IMR-90 (cell line): ENCODE measurements at regions not wholly inside any gene's neighbourhood (a gene's known extent, or its start where the extent isn't known, plus 50 kb on each side); places are given as distances from the start of the nearest gene placed in this dataset.
A peak's percentile ranks its signal among the peaks of the same experiment; 100 is the strongest.

Experiments used
- ATAC-seq: fragments of 200-7000 bp; cut with Tn5 transposase; 2 replicates; pipeline ENCODE4 v1.9.1; 2020; ENCODE audit warnings: low read depth, mild to moderate bottlenecking, moderate library complexity
- BruUV-seq: library from RNA; stranded (reverse); fragments of 400-500 nt; replicated peaks from 2 replicates; lab custom pipeline; 2021; lab: Mats Ljungman, UMichigan
- CTCF ChIA-PET: fragments of 300-600 bp; formaldehyde crosslinking; extraction: SDS; loops from one replicate; lab custom pipeline; 2021; ENCODE audit warnings: antibody characterized with exemption; lab: Yijun Ruan, JAX
- POLR2A ChIA-PET: fragments of 300-600 bp; sonication (Branson Sonifier 250); formaldehyde crosslinking; loops from one replicate; lab custom pipeline; 2022; ENCODE audit warnings: antibody characterized with exemption; ENCODE audit not compliant: unreplicated experiment; lab: Charles Lee
- DNase-seq: peaks from one replicate; pipeline ENCODE4 v3.0.0; 2013
- H2AFZ ChIP-seq: replicated peaks from 2 replicates; pipeline ENCODE3; 2013; ENCODE audit warnings: low read length, mild to moderate bottlenecking; ENCODE audit not compliant: poor library complexity
- H2AK5ac ChIP-seq: 2 replicates; pipeline ENCODE4 v1.6.1; 2013; ENCODE audit warnings: low read depth, low read length, inconsistent platforms
- H2AK9ac ChIP-seq: replicated peaks from 2 replicates; pipeline ENCODE3; 2013; ENCODE audit warnings: mild to moderate bottlenecking, low read depth, low read length, moderate library complexity; ENCODE audit not compliant: poor library complexity
- H2BK120ac ChIP-seq: 2 replicates; pipeline ENCODE4 v1.6.1; 2013; ENCODE audit warnings: low read depth, low read length, inconsistent platforms
- H2BK15ac ChIP-seq: 3 replicates; pipeline ENCODE4 v1.6.1; 2013; ENCODE audit warnings: low read depth, low read length, inconsistent platforms
- H2BK20ac ChIP-seq: 2 replicates; pipeline ENCODE4 v1.6.1; 2013; ENCODE audit warnings: low read depth, mild to moderate bottlenecking, inconsistent platforms, low read length, moderate library complexity
- H2BK5ac ChIP-seq: 2 replicates; pipeline ENCODE4 v1.6.1; 2013; ENCODE audit warnings: mild to moderate bottlenecking, low read depth, low read length, inconsistent platforms; ENCODE audit not compliant: poor library complexity, severe bottlenecking
- H3K14ac ChIP-seq: replicated peaks from 2 replicates; pipeline ENCODE4 v1.6.1; 2013; ENCODE audit warnings: low read depth, low read length, inconsistent platforms
- H3K18ac ChIP-seq: 2 replicates; pipeline ENCODE4 v1.6.1; 2013; ENCODE audit warnings: low read depth, low read length, control low read depth
- H3K23ac ChIP-seq: 2 replicates; pipeline ENCODE4 v1.6.1; 2013; ENCODE audit warnings: low read depth, low read length, inconsistent platforms
- H3K27ac ChIP-seq: 2 replicates; pipeline ENCODE4 v1.5.1; 2013; ENCODE audit warnings: mild to moderate bottlenecking, control low read depth, low read length; ENCODE audit not compliant: insufficient read depth
- H3K27me3 ChIP-seq: 2 replicates; pipeline ENCODE4 v1.6.1; 2013; ENCODE audit warnings: low read length; ENCODE audit not compliant: control insufficient read depth, insufficient read depth
- H3K36me3 ChIP-seq: 2 replicates; pipeline ENCODE4 v1.6.1; 2013; ENCODE audit warnings: low read length, mixed read lengths; ENCODE audit not compliant: control insufficient read depth, insufficient read depth
- H3K4ac ChIP-seq: 2 replicates; pipeline ENCODE4 v1.6.1; 2013; ENCODE audit warnings: low read depth, low read length, inconsistent platforms
- H3K4me1 ChIP-seq: 2 replicates; pipeline ENCODE4 v1.6.1; 2013; ENCODE audit warnings: low read length, mixed read lengths; ENCODE audit not compliant: control insufficient read depth, insufficient read depth
- H3K4me2 ChIP-seq: 2 replicates; pipeline ENCODE4 v1.6.1; 2013; ENCODE audit warnings: low read depth, mild to moderate bottlenecking, control low read depth, low read length, moderate library complexity
- H3K4me3 ChIP-seq: 2 replicates; pipeline ENCODE4 v1.5.1; 2013; ENCODE audit warnings: low read depth, mild to moderate bottlenecking, control low read depth, low read length, moderate library complexity; ENCODE audit not compliant: insufficient read depth
- H3K56ac ChIP-seq: 2 replicates; pipeline ENCODE4 v1.6.1; 2013; ENCODE audit warnings: low read length, inconsistent platforms; ENCODE audit not compliant: insufficient read depth; ENCODE audit errors: extremely low read depth
- H3K79me1 ChIP-seq, 2 experiments: 2 replicates each; pipeline ENCODE4 v1.6.1; 2013; ENCODE audit warnings: low read length in 2 of 2, inconsistent platforms in 1 of 2, low read depth in 1 of 2
- H3K9ac ChIP-seq: 2 replicates; pipeline ENCODE4 v1.6.1; 2013; ENCODE audit warnings: low read depth, low read length, control low read depth
- H3K9me1 ChIP-seq: 2 replicates; pipeline ENCODE4 v1.6.1; 2013; ENCODE audit warnings: low read length, inconsistent platforms; ENCODE audit not compliant: insufficient read depth
- H3K9me3 ChIP-seq: 2 replicates; pipeline ENCODE4 v1.6.1; 2013; ENCODE audit warnings: low read length; ENCODE audit not compliant: control insufficient read depth, insufficient read depth
- H4K20me1 ChIP-seq: 2 replicates; pipeline ENCODE4 v1.6.1; 2013; ENCODE audit warnings: low read length, inconsistent platforms; ENCODE audit not compliant: insufficient read depth
- H4K5ac ChIP-seq: 2 replicates; pipeline ENCODE4 v1.6.1; 2013; ENCODE audit warnings: mild to moderate bottlenecking, low read depth, low read length, control low read depth
- H4K8ac ChIP-seq, 2 experiments: 2 replicates each; pipeline ENCODE4 v1.6.1; 2013; ENCODE audit warnings: low read depth in 2 of 2, low read length in 2 of 2, control low read depth in 1 of 2, inconsistent platforms in 1 of 2
- H4K91ac ChIP-seq: 2 replicates; pipeline ENCODE4 v1.6.1; 2013; ENCODE audit warnings: low read depth, low read length, inconsistent platforms; ENCODE audit not compliant: insufficient read depth
- BHLHE40 ChIP-seq: fragments of 150-350 bp; IDR thresholded peaks from 2 replicates; pipeline ENCODE4 v1.6.1; 2016; ENCODE audit warnings: mild to moderate bottlenecking, low read depth, low read length
- CHD1 ChIP-seq: IDR thresholded peaks from 2 replicates; pipeline ENCODE4 v1.6.1; 2012; ENCODE audit warnings: low read depth, low read length, improper control_type of control experiment
- MAFK ChIP-seq: IDR thresholded peaks from 2 replicates; pipeline ENCODE4 v1.6.1; 2012; ENCODE audit warnings: low read depth, low read length, improper control_type of control experiment
- MAZ ChIP-seq: IDR thresholded peaks from 2 replicates; pipeline ENCODE4 v1.6.1; 2012; ENCODE audit warnings: low read depth, mild to moderate bottlenecking, low read length, improper control_type of control experiment, moderate library complexity, borderline replicate concordance
- RFX5 ChIP-seq: IDR thresholded peaks from 2 replicates; pipeline ENCODE4 v1.8.0; 2012; ENCODE audit warnings: low read depth, mild to moderate bottlenecking, low read length, moderate library complexity
- SMC3 ChIP-seq: fragments of 150-350 bp; IDR thresholded peaks from 2 replicates; pipeline ENCODE4 v1.6.1; 2016; ENCODE audit warnings: low read depth, mild to moderate bottlenecking, antibody characterized with exemption, low read length, moderate library complexity
- WGBS, 2 experiments: methylation state at CpG; one replicate each; pipeline versions ENCODE4 v1.1.5 to v1.1.7; 2013; ENCODE audit warnings: missing lambda C conversion rate in 2 of 2; ENCODE audit not compliant: insufficient read length in 1 of 2; ENCODE audit errors: extremely low coverage in 2 of 2; 5-methylcytosine and 5-hydroxymethylcytosine counted together
- dilution Hi-C: fragments of 300-500 bp; cut with HindIII; formaldehyde crosslinking; loops from one replicate; pipeline ENCODE4 v1.14.3; 2018; ENCODE audit warnings: low sequenced_read_pairs; ENCODE audit not compliant: unreplicated experiment
- in situ Hi-C: fragments of 300-500 bp; cut with MboI; formaldehyde crosslinking; loops from 3 replicates; pipeline ENCODE4 v1.14.3; 2019; ENCODE audit warnings: low sequenced_read_pairs, inconsistent platforms, mixed read lengths
- intact Hi-C: fragments of 100-400 bp; cut with micrococcal nuclease; formaldehyde crosslinking; loops from 2 replicates; pipeline ENCODE4 v1.10.0; 2022

- ATAC-seq (no peak), DNase-seq (no peak)
- Histone ChIP-seq H3K18ac (no peak overlapping the region), H3K23ac (no peak overlapping the region), H3K79me1 (no peaks in the 10 kb centered on the region), H2BK20ac (no peak overlapping the region), H4K91ac (no peak overlapping the region), H3K36me3 (no peaks in the 10 kb centered on the region), H3K4me3 (no peak overlapping the region), H3K4ac (no peak overlapping the region), H3K27me3 (peaks cover 18% of the 10 kb centered on the region), H2BK5ac (no peak overlapping the region), H2AK5ac (no peak overlapping the region), H3K14ac (no peak overlapping the region), H3K9ac (no peak overlapping the region), H3K56ac (no peak overlapping the region), H2BK15ac (no peak overlapping the region), H2AK9ac (peak overlapping the region; percentile 9), H3K9me3 (no peaks in the 10 kb centered on the region), H3K27ac (no peak overlapping the region), H4K5ac (no peak overlapping the region), H2AFZ (no peak overlapping the region), H3K9me1 (no peaks in the 10 kb centered on the region), H2BK120ac (no peak overlapping the region), H3K4me2 (no peak overlapping the region), H4K20me1 (no peaks in the 10 kb centered on the region), H4K8ac (no peak overlapping the region), H3K4me1 (no peaks in the 10 kb centered on the region; the same call in 1 of the 2 replicates)
- dilution Hi-C loops: no loop called here
- TF ChIP-seq RFX5 (no peak), CHD1 (no peak), SMC3 (no peak), MAFK (no peak), BHLHE40 (no peak), MAZ (no peak)
- ChIA-PET CTCF (no interaction called here), POLR2A (no interaction called here)
- intact Hi-C loops: no loop called here
- WGBS, 2 experiments: 57% methylated on average over 1 of the region's 2 CpGs; no CpG with 5 or more reads in 1 of the 2 experiments
- no TSS peak for BruUV-seq
- in situ Hi-C loops: no loop called here
Measured at GRCh38 chr1:209344156-209344555, 239.4 kb upstream of the CAMK1G start.
